SK-N-SH treated with all-trans-retinoic acid at 6 μM for 48 hours (cell line): ENCODE measurements at regions not wholly inside any gene's neighbourhood (a gene's known extent, or its start where the extent isn't known, plus 50 kb on each side); places are given as distances from the start of the nearest gene placed in this dataset.

Experiments used
- ATAC-seq: fragments of 200-7000 bp; cut with Tn5 transposase; 3 replicates; pipeline ENCODE4 v1.9.1; 2020; ENCODE audit warnings: mild to moderate bottlenecking, moderate library complexity
- ARNTL ChIP-seq: fragments of 450-650 bp; formaldehyde crosslinking; IDR thresholded peaks from 2 replicates; pipeline ENCODE4 v1.5.0; 2020; ENCODE audit warnings: low read depth, mild to moderate bottlenecking, moderate library complexity, borderline replicate concordance
- BACH2 ChIP-seq: fragments of 250-450 bp; sonication (Bioruptor Pico); IDR thresholded peaks from 2 replicates; pipeline ENCODE4 v1.9.0; 2021; ENCODE audit warnings: mild to moderate bottlenecking, borderline replicate concordance
- CREB5 ChIP-seq: fragments of 250-450 bp; sonication (Bioruptor Pico); IDR thresholded peaks from 2 replicates; pipeline ENCODE4 v1.5.1; 2020; ENCODE audit warnings: low read depth, mild to moderate bottlenecking, moderate library complexity
- CSDC2 ChIP-seq: fragments of 250-450 bp; sonication (Bioruptor Pico); IDR thresholded peaks from 2 replicates; pipeline ENCODE4 v1.5.0; 2020; ENCODE audit warnings: mild to moderate bottlenecking, moderate library complexity
- ESRRG ChIP-seq: fragments of 250-450 bp; sonication (Bioruptor Pico); IDR thresholded peaks from 2 replicates; pipeline ENCODE4 v1.6.1; 2021; ENCODE audit warnings: mild to moderate bottlenecking
- ISL1 ChIP-seq: fragments of 250-450 bp; sonication (Bioruptor Pico); IDR thresholded peaks from 2 replicates; pipeline ENCODE4 v2.1.2; 2022; ENCODE audit warnings: mild to moderate bottlenecking, moderate library complexity
- OSR1 ChIP-seq: fragments of 250-450 bp; sonication (Bioruptor Pico); IDR thresholded peaks from 2 replicates; pipeline ENCODE4 v1.8.0; 2022; ENCODE audit warnings: moderate library complexity, mild to moderate bottlenecking, inconsistent platforms
- PATZ1 ChIP-seq: fragments of 250-450 bp; sonication (Bioruptor Pico); IDR thresholded peaks from 2 replicates; pipeline ENCODE4 v1.8.0; 2020; ENCODE audit warnings: mild to moderate bottlenecking, moderate library complexity, borderline replicate concordance
- PPARA ChIP-seq: fragments of 250-450 bp; sonication (Bioruptor Pico); IDR thresholded peaks from 2 replicates; pipeline ENCODE4 v1.5.0; 2020; ENCODE audit warnings: mild to moderate bottlenecking, borderline replicate concordance
- RARB ChIP-seq: fragments of 250-450 bp; sonication (Bioruptor Pico); IDR thresholded peaks from 2 replicates; pipeline ENCODE4 v1.8.0; 2021; ENCODE audit warnings: mild to moderate bottlenecking, moderate library complexity
- SNAI2 ChIP-seq: fragments of 250-450 bp; sonication (Bioruptor Pico); IDR thresholded peaks from 2 replicates; pipeline ENCODE4 v1.5.0; 2020; ENCODE audit warnings: mild to moderate bottlenecking, moderate library complexity
- TCF4 ChIP-seq: fragments of 250-450 bp; sonication (Bioruptor Pico); IDR thresholded peaks from 2 replicates; pipeline ENCODE4 v1.8.0; 2021; ENCODE audit warnings: mild to moderate bottlenecking, moderate library complexity, borderline replicate concordance
- TOX ChIP-seq: fragments of 250-450 bp; sonication (Bioruptor Pico); IDR thresholded peaks from 2 replicates; pipeline ENCODE4 v1.8.0; 2021; ENCODE audit warnings: mild to moderate bottlenecking, moderate library complexity, borderline replicate concordance
- TSHZ2 ChIP-seq: fragments of 250-450 bp; sonication (Bioruptor Pico); IDR thresholded peaks from 2 replicates; pipeline ENCODE4 v1.5.0; 2020; ENCODE audit warnings: mild to moderate bottlenecking, moderate library complexity
- ZC3H10 ChIP-seq: fragments of 250-450 bp; sonication (Bioruptor Pico); IDR thresholded peaks from 2 replicates; pipeline ENCODE4 v1.5.1; 2021; ENCODE audit warnings: mild to moderate bottlenecking, moderate library complexity
- ZFP3 ChIP-seq: fragments of 250-450 bp; sonication (Bioruptor Pico); IDR thresholded peaks from 2 replicates; pipeline ENCODE4 v1.5.0; 2020; ENCODE audit warnings: mild to moderate bottlenecking, moderate library complexity
- ZFP30 ChIP-seq: fragments of 450-650 bp; formaldehyde crosslinking; IDR thresholded peaks from 2 replicates; pipeline ENCODE4 v1.5.0; 2022; ENCODE audit warnings: mild to moderate bottlenecking, moderate library complexity
- ZNF565 ChIP-seq: fragments of 450-650 bp; formaldehyde crosslinking; conservative IDR thresholded peaks from 2 replicates; pipeline ENCODE4 v1.5.0; 2020; ENCODE audit warnings: low read depth, mild to moderate bottlenecking, moderate library complexity
- ZNF70 ChIP-seq: fragments of 450-650 bp; formaldehyde crosslinking; IDR thresholded peaks from 2 replicates; pipeline ENCODE4 v1.5.0; 2020; ENCODE audit warnings: mild to moderate bottlenecking, moderate library complexity
- ZNF8 ChIP-seq: fragments of 450-650 bp; formaldehyde crosslinking; IDR thresholded peaks from 2 replicates; pipeline ENCODE4 v1.5.0; 2020; ENCODE audit warnings: mild to moderate bottlenecking, moderate library complexity
- TF ChIP-seq, protein P1 (sequence below): fragments of 250-450 bp; sonication (Bioruptor Pico); IDR thresholded peaks from 2 replicates; pipeline ENCODE4 v1.5.1; 2021; ENCODE audit warnings: mild to moderate bottlenecking, moderate library complexity
- TF ChIP-seq, protein P2 (sequence below): fragments of 250-450 bp; sonication (Bioruptor Pico); IDR thresholded peaks from 2 replicates; pipeline ENCODE4 v1.8.0; 2021; ENCODE audit warnings: low read depth, mild to moderate bottlenecking, moderate library complexity, borderline replicate concordance

DNA sequence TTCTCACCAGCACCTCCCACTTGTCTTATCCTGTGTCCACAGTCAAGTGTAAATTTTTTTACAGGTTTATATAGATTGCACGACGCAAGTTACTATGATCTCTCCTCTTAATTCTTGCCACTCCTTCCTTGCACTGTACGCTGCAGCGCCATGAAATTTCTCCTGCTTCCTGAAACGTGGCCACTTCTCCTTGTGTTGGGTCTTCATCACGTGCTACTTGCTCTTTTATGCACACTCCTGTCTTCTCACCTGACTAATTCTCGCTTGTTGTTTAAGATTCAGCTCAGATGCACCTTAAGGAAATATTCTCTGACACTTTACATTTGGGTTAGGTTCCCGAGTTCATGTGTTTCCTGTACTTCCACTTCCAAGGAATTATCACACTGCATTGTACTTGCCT lies 76.5 kb upstream of the ODAD2 start (continued):
- TF ChIP-seq, protein P1, sequence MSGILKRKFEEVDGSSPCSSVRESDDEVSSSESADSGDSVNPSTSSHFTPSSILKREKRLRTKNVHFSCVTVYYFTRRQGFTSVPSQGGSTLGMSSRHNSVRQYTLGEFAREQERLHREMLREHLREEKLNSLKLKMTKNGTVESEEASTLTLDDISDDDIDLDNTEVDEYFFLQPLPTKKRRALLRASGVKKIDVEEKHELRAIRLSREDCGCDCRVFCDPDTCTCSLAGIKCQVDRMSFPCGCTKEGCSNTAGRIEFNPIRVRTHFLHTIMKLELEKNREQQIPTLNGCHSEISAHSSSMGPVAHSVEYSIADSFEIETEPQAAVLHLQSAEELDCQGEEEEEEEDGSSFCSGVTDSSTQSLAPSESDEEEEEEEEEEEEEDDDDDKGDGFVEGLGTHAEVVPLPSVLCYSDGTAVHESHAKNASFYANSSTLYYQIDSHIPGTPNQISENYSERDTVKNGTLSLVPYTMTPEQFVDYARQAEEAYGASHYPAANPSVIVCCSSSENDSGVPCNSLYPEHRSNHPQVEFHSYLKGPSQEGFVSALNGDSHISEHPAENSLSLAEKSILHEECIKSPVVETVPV = no peak

GRCh38 chr10:28072573-28072972 lies 73.7 kb upstream of the ODAD2 start:
- ATAC-seq = no peak
- no peak for TF ChIP-seq TOX (CRISPR knock-in tag)
- no peak for TF ChIP-seq ZC3H10 (CRISPR knock-in tag)

DNA sequence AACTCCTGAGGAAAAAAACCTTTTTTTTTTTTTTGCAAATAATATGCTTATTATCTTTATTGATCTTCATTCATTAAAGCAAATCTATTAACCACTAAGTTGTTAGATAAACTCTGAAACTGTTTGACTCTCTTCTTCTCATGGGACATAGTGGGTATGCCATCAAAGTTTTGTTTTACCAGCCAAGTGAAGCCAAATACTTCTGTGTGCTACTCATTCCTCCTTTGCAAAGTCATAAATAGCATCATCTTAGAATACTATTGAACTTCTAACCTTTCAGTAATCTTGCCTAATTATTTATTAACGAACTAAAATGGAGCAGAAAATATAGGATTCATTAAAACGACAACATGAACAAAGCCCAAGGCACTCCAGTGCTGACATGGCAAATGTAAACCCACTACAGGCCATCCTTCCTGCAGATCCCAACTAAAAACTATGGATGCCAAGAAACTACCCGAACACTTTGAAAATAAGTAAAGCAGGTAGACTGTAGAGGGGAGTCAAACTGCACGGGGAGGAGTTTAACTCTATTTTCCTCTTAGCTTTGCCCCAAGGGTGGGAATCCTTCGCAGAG lies 61.2 kb upstream of the ODAD2 start:
- ATAC-seq = no peak
- TF ChIP-seq ZFP30 (no peak), ESRRG (CRISPR knock-in tag) (no peak), ZNF565 (no peak), RARB (no peak), CREB5 (CRISPR knock-in tag) (no peak), PPARA (no peak), ZNF70 (CRISPR knock-in tag) (no peak)

DNA sequence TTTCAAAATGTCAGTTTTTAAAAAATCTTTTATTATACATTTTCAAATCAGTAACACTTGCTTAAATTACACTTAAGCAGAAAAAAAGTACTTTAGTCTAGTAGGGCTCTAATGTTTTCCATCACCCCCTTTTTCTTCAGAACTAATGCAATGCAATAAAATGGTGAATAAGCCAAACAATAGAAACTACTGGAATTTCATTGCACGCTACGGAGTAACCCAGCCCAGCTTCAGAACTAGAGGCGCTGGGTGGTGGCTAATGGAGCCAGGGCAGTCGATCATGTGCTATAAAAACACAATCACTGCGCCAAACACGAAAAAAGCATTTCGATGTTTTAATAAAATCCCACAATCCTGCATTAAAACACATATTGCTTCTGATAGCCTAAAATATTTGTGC lies 59.9 kb upstream of the ODAD2 start:
- no peak for ATAC-seq
- TF ChIP-seq TCF4 (CRISPR knock-in tag) (no peak), RARB (no peak), BACH2 (no peak), ZNF565 (no peak), ISL1 (no peak), ZFP3 (CRISPR knock-in tag) (no peak), ZNF8 (CRISPR knock-in tag) (no peak), TOX (CRISPR knock-in tag) (no peak), ZNF70 (CRISPR knock-in tag) (no peak), PATZ1 (CRISPR knock-in tag) (no peak), SNAI2 (no peak), CSDC2 (CRISPR knock-in tag) (no peak), ARNTL (CRISPR knock-in tag) (no peak), ESRRG (CRISPR knock-in tag) (no peak), ZFP30 (no peak), TSHZ2 (no peak), OSR1 (CRISPR knock-in tag) (no peak)
- TF ChIP-seq, protein P1 = no peak
- TF ChIP-seq, protein P2, sequence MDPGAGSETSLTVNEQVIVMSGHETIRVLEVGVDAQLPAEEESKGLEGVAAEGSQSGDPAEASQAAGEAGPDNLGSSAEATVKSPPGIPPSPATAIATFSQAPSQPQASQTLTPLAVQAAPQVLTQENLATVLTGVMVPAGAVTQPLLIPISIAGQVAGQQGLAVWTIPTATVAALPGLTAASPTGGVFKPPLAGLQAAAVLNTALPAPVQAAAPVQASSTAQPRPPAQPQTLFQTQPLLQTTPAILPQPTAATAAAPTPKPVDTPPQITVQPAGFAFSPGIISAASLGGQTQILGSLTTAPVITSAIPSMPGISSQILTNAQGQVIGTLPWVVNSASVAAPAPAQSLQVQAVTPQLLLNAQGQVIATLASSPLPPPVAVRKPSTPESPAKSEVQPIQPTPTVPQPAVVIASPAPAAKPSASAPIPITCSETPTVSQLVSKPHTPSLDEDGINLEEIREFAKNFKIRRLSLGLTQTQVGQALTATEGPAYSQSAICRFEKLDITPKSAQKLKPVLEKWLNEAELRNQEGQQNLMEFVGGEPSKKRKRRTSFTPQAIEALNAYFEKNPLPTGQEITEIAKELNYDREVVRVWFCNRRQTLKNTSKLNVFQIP (CRISPR knock-in tag) = no peak
